ENCODE measurements at regions not wholly inside any gene's neighbourhood (a gene's known extent, or its start where the extent isn't known, plus 50 kb on each side); places are given as distances from the start of the nearest gene placed in this dataset.

DNA sequence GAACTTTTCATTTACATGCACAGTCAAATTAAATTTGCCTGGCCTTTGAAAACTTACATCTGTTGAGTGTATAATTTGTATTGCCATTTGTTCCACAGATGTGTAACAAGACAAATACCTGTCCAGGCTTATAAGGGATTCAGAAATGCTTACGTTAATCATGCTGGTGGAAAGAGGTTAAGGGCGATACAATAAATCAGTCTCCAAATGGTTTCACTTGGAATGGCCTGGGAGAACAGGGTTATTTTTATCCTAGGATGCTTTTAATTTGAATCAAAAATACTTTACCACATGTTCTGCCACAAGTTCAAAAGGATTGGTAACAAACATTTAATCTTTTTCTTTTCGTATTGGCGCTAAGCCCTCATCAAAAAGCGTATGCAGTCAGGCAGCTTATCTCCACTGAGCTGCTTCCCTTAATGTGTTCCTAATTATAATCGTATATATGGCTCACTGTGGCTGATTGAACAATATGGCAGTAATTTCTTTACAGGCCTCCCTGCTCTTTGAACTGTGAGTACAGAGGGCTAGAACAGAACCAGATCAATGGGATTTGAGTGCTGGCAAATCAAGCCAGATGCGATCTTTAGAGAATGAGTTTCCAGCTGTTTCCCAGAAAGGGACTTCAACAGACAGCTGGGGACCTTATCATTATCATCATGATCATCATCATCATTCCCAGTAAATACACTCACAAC lies 425.7 kb downstream of the SPRY2 start:
- Mint-ChIP-seq H3K4me1 (no peaks in the 10 kb centered on the region), H3K27me3 (no peaks in the 10 kb centered on the region), H3K9me3 (no peaks in the 10 kb centered on the region), H3K36me3 (ENCODE audit: insufficient read depth) (no peaks in the 10 kb centered on the region), H3K27ac (ENCODE audit: low read depth) (no peak overlapping the region), H3K4me3 (no peak overlapping the region)
- DNase-seq (ENCODE audit: low spot score in 2 of 2) = no peak
- ATAC-seq (replicated peaks; ENCODE audit: extremely low read depth, poor library complexity, severe bottlenecking) = no peak

DNA sequence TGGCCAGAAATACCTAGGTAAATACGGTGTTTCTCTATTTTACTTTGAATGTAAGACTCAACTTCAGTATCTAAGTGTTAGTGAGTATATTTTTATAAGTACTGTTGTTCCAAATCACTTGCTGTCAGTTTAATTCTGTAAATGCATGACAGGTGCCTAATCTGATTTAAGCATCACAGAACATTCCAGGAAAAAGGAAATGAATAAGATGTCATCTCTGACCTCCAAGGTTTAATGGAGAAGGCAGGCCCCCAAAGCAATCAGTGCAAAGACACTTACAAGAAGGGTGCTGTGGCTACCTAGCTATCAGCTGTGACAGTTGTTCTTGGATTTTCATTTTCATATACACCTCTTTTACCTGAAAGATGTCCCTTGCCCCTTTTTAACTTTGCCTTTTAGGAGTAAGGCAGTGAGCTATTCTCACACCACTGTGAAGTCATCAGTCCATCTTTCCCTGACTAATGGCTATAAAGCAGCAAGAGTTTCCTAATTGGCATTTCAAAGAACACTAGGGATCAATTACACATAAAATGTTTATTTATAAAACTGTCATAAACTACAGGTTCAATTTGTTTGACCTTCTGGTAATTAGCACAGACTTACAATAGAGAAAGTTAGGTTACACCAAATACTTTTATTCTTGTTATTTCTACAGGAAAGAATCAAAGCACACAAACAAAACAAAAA lies 427.6 kb downstream of the SPRY2 start:
- H3K4me3 Mint-ChIP-seq = no peak overlapping the region
- H3K4me1 Mint-ChIP-seq = no peaks in the 10 kb centered on the region
- no peaks in the 10 kb centered on the region for H3K36me3 Mint-ChIP-seq (ENCODE audit: insufficient read depth)
- DNase-seq (ENCODE audit: low spot score in 2 of 2) (no peak), ATAC-seq (replicated peaks; ENCODE audit: extremely low read depth, poor library complexity, severe bottlenecking) (no peak)
- H3K27ac Mint-ChIP-seq (ENCODE audit: low read depth) = no peak overlapping the region
- no peaks in the 10 kb centered on the region for H3K9me3 Mint-ChIP-seq
- H3K27me3 Mint-ChIP-seq = no peaks in the 10 kb centered on the region

DNA sequence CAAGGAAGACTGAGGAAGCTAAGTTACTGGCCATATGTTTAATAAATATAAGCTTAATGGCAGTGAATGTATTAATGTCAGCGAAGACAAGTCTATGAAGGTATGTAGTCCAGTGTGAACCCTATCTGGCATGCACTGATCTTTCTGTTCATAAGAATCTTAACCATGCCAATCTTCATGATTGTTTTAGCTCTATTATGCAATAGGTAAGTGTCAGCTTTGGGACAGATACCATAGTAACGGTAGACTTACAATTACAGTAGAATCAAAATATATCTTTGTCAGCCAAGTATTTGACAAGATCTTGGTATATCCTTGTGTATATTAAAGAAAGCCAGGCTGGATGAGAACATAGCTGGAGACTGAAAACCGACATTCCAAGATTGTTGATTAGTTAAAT lies 428.5 kb downstream of the SPRY2 start:
- Mint-ChIP-seq H3K9me3 (peaks cover 3% of the 10 kb centered on the region), H3K36me3 (ENCODE audit: insufficient read depth) (no peaks in the 10 kb centered on the region), H3K4me1 (no peaks in the 10 kb centered on the region), H3K4me3 (no peak overlapping the region), H3K27ac (ENCODE audit: low read depth) (no peak overlapping the region), H3K27me3 (no peaks in the 10 kb centered on the region)
- no peak for DNase-seq (ENCODE audit: low spot score in 2 of 2)
- no peak for ATAC-seq (replicated peaks; ENCODE audit: extremely low read depth, poor library complexity, severe bottlenecking)

DNA sequence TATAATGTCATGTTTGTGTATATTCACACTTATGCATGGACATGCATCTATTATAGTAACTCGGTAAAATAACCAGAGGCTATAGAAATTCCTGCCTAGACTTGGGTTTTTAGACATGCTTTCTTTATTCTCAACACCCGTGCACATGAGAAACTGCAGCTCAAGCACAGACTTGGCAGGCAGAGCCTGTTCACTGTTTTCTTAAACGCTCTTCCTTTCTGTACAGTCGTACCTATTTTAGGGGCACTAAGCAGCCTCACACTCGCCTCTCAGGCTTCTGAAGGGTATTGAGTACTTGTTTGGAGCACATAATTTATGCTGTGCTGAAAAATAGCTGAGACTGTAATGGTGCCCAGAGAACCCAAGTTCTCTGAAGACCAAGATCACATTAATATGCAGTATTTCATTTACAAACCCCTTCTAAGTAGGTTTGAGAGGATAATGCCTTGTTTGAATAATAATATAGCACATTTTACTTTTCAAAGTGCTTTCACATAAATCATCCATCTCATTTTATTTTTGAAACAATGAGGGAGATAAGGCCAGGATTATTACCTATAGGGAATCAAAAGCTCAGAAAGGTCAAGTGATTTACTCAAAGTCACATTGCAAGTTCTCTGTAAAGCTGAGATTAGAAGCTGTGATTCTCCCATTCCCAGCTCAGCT lies 429.9 kb downstream of the SPRY2 start:
- no peak overlapping the region for H3K27ac Mint-ChIP-seq (ENCODE audit: low read depth)
- no peak overlapping the region for H3K4me3 Mint-ChIP-seq
- H3K9me3 Mint-ChIP-seq = peaks cover 9% of the 10 kb centered on the region
- H3K27me3 Mint-ChIP-seq = no peaks in the 10 kb centered on the region
- no peaks in the 10 kb centered on the region for H3K36me3 Mint-ChIP-seq (ENCODE audit: insufficient read depth)
- no peaks in the 10 kb centered on the region for H3K4me1 Mint-ChIP-seq
- no peak for DNase-seq (ENCODE audit: low spot score in 2 of 2)
- ATAC-seq (replicated peaks; ENCODE audit: extremely low read depth, poor library complexity, severe bottlenecking) = no peak

DNA sequence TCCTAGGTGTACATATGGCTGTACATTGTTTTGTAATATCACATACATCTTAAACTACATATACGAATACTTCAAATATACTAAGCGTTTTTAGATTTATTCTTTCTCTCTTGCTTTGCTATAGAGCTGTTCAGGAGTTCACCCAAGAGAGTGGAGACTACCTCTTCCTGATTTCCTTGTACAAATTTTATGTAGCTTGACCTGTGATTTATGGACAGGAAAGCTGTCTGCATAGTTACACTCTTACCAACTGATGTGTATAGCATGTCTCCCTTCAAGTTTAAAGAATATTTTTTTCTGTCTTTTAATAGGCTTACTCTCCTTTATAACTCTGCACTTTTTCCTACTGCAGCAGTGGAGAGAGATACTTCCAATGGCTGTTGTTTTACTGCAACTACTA lies 428.7 kb downstream of the NDFIP2 start:
- Mint-ChIP-seq H3K4me1 (no peaks in the 10 kb centered on the region), H3K27me3 (no peaks in the 10 kb centered on the region), H3K27ac (ENCODE audit: low read depth) (no peak overlapping the region), H3K36me3 (ENCODE audit: insufficient read depth) (no peaks in the 10 kb centered on the region), H3K9me3 (peaks cover 9% of the 10 kb centered on the region), H3K4me3 (no peak overlapping the region)
- DNase-seq (ENCODE audit: low spot score in 2 of 2) (no peak), ATAC-seq (replicated peaks; ENCODE audit: extremely low read depth, poor library complexity, severe bottlenecking) (no peak)

DNA sequence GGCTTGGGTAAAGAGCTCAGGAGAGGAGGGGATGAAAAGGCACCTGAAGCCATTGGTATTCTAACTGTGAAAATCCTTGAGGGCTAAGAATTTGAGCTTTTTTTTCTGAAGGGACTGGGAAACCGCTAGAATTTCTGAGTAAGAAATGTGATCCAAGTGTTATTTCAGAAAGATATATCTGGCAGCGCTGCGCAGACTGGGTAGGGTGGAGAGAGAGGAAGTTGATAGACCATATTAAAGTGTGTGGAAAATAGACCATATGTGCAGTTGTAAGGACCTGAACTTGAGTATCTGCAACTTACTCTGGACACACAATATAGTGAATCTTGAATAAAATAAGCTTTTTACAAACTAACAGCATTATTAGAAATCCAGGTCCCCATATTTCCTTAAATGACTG lies 427.4 kb downstream of the NDFIP2 start:
- no peak for ATAC-seq (replicated peaks; ENCODE audit: extremely low read depth, poor library complexity, severe bottlenecking)
- Mint-ChIP-seq H3K4me1 (no peaks in the 10 kb centered on the region), H3K27me3 (no peaks in the 10 kb centered on the region), H3K27ac (ENCODE audit: low read depth) (no peak overlapping the region), H3K4me3 (no peak overlapping the region), H3K9me3 (peaks cover 9% of the 10 kb centered on the region), H3K36me3 (ENCODE audit: insufficient read depth) (no peaks in the 10 kb centered on the region)
- DNase-seq (ENCODE audit: low spot score in 2 of 2) = no peak

DNA sequence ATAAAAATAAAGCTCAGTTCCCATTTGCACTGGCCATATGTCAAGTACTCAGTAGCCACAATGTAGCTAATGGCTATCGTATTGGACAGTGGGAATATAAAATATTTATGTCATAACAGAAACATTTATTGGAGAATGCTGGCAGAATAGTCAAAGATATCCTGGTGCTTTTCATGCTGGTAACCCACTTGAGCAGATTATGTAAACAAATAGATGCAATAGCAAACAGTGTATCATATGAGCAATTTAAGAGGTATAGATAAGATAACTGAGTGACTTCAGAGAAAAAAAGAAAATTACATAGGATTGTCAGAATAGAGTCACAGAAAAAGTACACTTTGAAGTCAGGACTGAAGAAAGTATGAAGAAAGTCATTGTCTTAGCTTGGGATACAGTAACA lies 426.6 kb downstream of the NDFIP2 start:
- Mint-ChIP-seq H3K9me3 (peaks cover 9% of the 10 kb centered on the region), H3K4me3 (no peak overlapping the region), H3K27me3 (no peaks in the 10 kb centered on the region), H3K36me3 (ENCODE audit: insufficient read depth) (no peaks in the 10 kb centered on the region), H3K27ac (ENCODE audit: low read depth) (no peak overlapping the region), H3K4me1 (no peaks in the 10 kb centered on the region)
- DNase-seq (ENCODE audit: low spot score in 2 of 2) (no peak), ATAC-seq (replicated peaks; ENCODE audit: extremely low read depth, poor library complexity, severe bottlenecking) (no peak)

DNA sequence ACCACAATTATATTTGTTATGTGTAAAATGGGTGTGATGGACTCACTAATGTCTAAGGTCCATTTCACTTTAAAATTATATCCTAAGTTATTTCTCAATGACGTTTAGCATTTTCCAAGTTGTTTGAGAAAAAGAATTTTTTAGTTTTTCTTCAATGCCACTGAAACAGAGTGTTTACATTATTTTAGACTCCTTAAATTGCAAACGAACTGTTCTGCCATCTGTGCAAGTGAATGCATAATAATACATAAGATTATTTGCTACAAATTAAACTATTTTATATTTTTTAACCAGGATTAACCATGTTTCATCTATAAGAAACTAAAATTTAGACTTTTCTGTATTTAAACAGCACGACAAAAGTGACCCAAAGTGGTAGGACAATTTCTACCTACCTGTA lies 425.4 kb downstream of the NDFIP2 start:
- Mint-ChIP-seq H3K4me3 (no peak overlapping the region), H3K36me3 (ENCODE audit: insufficient read depth) (no peaks in the 10 kb centered on the region), H3K9me3 (peaks cover 14% of the 10 kb centered on the region), H3K4me1 (no peaks in the 10 kb centered on the region), H3K27ac (ENCODE audit: low read depth) (no peak overlapping the region), H3K27me3 (no peaks in the 10 kb centered on the region)
- ATAC-seq (replicated peaks; ENCODE audit: extremely low read depth, poor library complexity, severe bottlenecking) (no peak), DNase-seq (ENCODE audit: low spot score in 2 of 2) (no peak)

DNA sequence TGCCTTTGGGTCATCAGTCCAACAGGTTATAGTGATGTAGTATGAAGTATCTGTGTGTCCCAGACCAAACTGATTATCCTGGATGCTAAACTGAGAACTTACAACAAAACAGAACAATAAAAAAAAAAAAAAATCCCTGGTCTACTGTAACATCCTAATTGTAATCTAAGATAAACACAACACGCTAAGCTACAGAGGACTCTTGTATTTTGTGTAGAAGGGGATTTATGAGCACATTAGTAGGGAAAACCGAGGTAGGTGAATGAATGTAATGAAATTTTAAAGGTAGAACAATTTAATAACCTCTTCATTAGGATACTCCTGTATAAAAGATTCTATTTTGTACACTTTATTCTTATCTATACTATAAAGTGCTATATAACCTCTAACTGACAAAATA lies 424.1 kb downstream of the NDFIP2 start:
- H3K4me3 Mint-ChIP-seq = no peak overlapping the region
- peaks cover 14% of the 10 kb centered on the region for H3K9me3 Mint-ChIP-seq
- no peak overlapping the region for H3K27ac Mint-ChIP-seq (ENCODE audit: low read depth)
- H3K4me1 Mint-ChIP-seq = no peaks in the 10 kb centered on the region
- no peaks in the 10 kb centered on the region for H3K36me3 Mint-ChIP-seq (ENCODE audit: insufficient read depth)
- DNase-seq (ENCODE audit: low spot score in 2 of 2) = no peak
- ATAC-seq (replicated peaks; ENCODE audit: extremely low read depth, poor library complexity, severe bottlenecking) = no peak
- no peaks in the 10 kb centered on the region for H3K27me3 Mint-ChIP-seq

DNA sequence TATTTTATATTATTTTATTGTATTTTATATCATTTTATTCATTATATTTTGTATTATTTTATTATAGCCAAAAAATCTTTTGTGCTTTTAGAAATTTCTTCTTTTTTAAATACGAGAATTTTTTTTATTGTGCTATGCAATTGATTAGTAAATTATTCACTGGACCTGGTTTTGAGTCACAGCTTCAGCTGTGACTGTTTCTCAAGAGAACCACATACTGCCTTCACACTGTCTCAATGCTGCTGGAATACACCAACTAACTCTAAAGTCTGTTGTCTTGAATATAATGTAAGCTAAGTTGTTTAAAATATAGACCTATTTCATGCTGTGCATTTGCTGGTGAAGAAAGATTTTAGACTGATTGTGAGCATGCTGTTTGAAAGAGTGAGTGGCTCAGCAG lies 423.6 kb downstream of the NDFIP2 start:
- H3K4me1 Mint-ChIP-seq = no peaks in the 10 kb centered on the region
- ATAC-seq (replicated peaks; ENCODE audit: extremely low read depth, poor library complexity, severe bottlenecking) (no peak), DNase-seq (ENCODE audit: low spot score in 2 of 2) (no peak)
- peaks cover 14% of the 10 kb centered on the region for H3K9me3 Mint-ChIP-seq
- no peak overlapping the region for H3K27ac Mint-ChIP-seq (ENCODE audit: low read depth)
- H3K27me3 Mint-ChIP-seq = no peaks in the 10 kb centered on the region
- no peak overlapping the region for H3K4me3 Mint-ChIP-seq
- H3K36me3 Mint-ChIP-seq (ENCODE audit: insufficient read depth) = no peaks in the 10 kb centered on the region

DNA sequence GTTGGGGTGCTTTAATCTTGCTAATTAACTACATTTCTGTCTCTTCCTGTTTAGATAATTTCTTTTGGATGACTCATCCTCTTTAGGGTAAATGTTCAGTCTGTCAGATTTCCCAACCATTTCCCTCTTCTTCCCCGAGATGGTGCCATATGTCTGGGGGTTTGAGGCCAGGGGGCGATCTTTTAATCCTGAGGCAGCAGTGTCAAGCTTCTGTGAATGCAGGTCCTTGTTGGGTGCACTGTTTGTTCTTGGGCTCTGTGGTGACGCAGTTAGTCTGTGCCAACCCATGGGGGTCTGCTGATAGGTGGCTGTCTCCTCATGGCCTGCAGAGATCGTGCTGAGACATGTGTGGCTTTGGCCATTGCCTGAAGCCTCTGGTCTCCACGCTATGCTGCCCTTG lies 420.4 kb downstream of the NDFIP2 start:
- Mint-ChIP-seq H3K4me1 (no peaks in the 10 kb centered on the region), H3K4me3 (no peak overlapping the region), H3K27me3 (no peaks in the 10 kb centered on the region), H3K9me3 (peaks cover 5% of the 10 kb centered on the region), H3K27ac (ENCODE audit: low read depth) (no peak overlapping the region), H3K36me3 (ENCODE audit: insufficient read depth) (no peaks in the 10 kb centered on the region)
- no peak for DNase-seq (ENCODE audit: low spot score in 2 of 2)
- ATAC-seq (replicated peaks; ENCODE audit: extremely low read depth, poor library complexity, severe bottlenecking) = no peak

DNA sequence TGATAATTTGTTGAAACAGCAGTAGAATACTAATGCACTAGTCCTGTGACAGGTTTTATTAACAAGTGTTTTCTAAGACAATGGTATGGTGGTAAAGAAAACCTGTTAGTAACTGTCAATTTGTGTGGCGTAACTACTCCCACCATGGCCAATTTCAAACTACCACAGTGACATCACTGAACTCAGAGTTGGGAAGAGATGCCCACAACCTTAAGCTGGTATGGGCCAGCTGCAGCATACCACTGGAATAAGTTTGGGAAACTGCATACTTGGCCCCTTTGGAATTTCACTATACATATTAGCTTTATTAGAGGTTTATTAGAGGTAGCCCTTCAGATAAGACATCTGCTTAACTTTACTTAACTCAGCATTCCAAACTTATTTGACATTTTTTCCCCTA lies 419.4 kb downstream of the NDFIP2 start:
- no peak for ATAC-seq (replicated peaks; ENCODE audit: extremely low read depth, poor library complexity, severe bottlenecking)
- H3K36me3 Mint-ChIP-seq (ENCODE audit: insufficient read depth) = no peaks in the 10 kb centered on the region
- peaks cover 5% of the 10 kb centered on the region for H3K9me3 Mint-ChIP-seq
- no peak overlapping the region for H3K4me3 Mint-ChIP-seq
- H3K27me3 Mint-ChIP-seq = no peaks in the 10 kb centered on the region
- no peaks in the 10 kb centered on the region for H3K4me1 Mint-ChIP-seq
- no peak overlapping the region for H3K27ac Mint-ChIP-seq (ENCODE audit: low read depth)
- DNase-seq (ENCODE audit: low spot score in 2 of 2) = no peak

DNA sequence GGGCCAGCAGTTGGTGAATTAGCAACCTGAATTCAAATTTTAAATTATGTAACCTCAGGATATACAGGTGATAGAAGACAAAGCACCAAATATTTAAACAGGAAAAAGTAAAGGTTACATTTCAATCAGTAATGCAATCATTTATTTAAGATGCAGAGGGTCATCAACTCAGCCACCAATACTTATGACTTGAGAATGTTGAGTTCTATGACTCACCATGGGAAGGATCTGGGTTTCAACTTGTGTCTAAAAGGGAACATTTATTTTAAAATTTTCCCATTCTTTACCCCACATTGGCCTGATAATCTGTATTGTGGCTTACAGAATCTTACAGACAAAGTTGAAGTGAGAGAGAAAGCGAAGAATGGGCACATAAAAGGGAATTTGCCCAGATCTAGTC lies 418.0 kb downstream of the NDFIP2 start:
- DNase-seq (ENCODE audit: low spot score in 2 of 2) = no peak
- Mint-ChIP-seq H3K27ac (ENCODE audit: low read depth) (no peak overlapping the region), H3K36me3 (ENCODE audit: insufficient read depth) (no peaks in the 10 kb centered on the region), H3K4me1 (no peaks in the 10 kb centered on the region), H3K9me3 (peaks cover 5% of the 10 kb centered on the region), H3K4me3 (no peak overlapping the region), H3K27me3 (no peaks in the 10 kb centered on the region)
- no peak for ATAC-seq (replicated peaks; ENCODE audit: extremely low read depth, poor library complexity, severe bottlenecking)

Data from central memory CD8-positive, alpha-beta T cell (primary cell).